ENCODE measurements at regions not wholly inside any gene's neighbourhood (a gene's known extent, or its start where the extent isn't known, plus 50 kb on each side); places are given as distances from the start of the nearest gene placed in this dataset.

DNA sequence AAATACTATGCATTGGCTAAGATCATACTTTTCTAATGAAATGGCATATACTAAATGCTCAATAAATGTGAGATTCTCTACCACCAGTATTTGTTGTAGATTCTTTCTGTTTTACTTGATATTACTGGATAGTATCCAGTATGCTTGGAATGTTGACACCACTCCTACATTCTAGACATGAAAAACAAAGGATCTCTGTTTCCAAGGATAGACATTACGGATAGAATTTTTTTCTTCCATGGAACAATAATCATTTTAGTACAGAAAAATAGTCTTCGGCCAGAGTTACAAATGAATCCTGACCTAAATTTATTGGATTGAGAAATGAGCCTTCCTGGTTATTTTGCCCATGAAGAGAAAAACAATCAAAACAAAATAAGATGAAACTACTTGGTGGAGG, 258.2 kb upstream of the NT5E start:
- H3K4me3 ChIP-seq (ENCODE audit: insufficient read depth, low read length, poor library complexity, severe bottlenecking): no peak overlapping the region
- no peaks in the 10 kb centered on the region for H3F3A ChIP-seq (ENCODE audit: insufficient read depth)
- H3K36me3 ChIP-seq (ENCODE audit: low read length): no peaks in the 10 kb centered on the region
- H3K9ac ChIP-seq (ENCODE audit: low read length): no peak overlapping the region
- no peaks in the 10 kb centered on the region for H3K27me3 ChIP-seq (ENCODE audit: low read length)
- H3K9me3 ChIP-seq (ENCODE audit: insufficient read depth, low read length): no peaks in the 10 kb centered on the region
- no peaks in the 10 kb centered on the region for H3K9me2 ChIP-seq (replicated peaks; ENCODE audit: insufficient read depth, low read length)
- H4K20me1 ChIP-seq (ENCODE audit: low read depth, low read length): no peaks in the 10 kb centered on the region
- no peak overlapping the region for H3K4me2 ChIP-seq (ENCODE audit: low read depth, low read length, poor library complexity, severe bottlenecking)
- TF ChIP-seq, protein P1, sequence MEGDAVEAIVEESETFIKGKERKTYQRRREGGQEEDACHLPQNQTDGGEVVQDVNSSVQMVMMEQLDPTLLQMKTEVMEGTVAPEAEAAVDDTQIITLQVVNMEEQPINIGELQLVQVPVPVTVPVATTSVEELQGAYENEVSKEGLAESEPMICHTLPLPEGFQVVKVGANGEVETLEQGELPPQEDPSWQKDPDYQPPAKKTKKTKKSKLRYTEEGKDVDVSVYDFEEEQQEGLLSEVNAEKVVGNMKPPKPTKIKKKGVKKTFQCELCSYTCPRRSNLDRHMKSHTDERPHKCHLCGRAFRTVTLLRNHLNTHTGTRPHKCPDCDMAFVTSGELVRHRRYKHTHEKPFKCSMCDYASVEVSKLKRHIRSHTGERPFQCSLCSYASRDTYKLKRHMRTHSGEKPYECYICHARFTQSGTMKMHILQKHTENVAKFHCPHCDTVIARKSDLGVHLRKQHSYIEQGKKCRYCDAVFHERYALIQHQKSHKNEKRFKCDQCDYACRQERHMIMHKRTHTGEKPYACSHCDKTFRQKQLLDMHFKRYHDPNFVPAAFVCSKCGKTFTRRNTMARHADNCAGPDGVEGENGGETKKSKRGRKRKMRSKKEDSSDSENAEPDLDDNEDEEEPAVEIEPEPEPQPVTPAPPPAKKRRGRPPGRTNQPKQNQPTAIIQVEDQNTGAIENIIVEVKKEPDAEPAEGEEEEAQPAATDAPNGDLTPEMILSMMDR (IDR thresholded peaks at IDR 0.05; ENCODE audit: insufficient read depth, low read length, poor library complexity, severe bottlenecking): no peak
- no peak for TF ChIP-seq EZH2phosphoT487 (conservative IDR thresholded peaks at IDR 0.05; ENCODE audit: low read length)
- no peaks in the 10 kb centered on the region for H3K79me2 ChIP-seq (ENCODE audit: insufficient read depth, low read length)
- no peak overlapping the region for H2AFZ ChIP-seq (ENCODE audit: low read depth, low read length, severe bottlenecking)
- no peak overlapping the region for H3K27ac ChIP-seq (ENCODE audit: low read depth, low read length)

DNA sequence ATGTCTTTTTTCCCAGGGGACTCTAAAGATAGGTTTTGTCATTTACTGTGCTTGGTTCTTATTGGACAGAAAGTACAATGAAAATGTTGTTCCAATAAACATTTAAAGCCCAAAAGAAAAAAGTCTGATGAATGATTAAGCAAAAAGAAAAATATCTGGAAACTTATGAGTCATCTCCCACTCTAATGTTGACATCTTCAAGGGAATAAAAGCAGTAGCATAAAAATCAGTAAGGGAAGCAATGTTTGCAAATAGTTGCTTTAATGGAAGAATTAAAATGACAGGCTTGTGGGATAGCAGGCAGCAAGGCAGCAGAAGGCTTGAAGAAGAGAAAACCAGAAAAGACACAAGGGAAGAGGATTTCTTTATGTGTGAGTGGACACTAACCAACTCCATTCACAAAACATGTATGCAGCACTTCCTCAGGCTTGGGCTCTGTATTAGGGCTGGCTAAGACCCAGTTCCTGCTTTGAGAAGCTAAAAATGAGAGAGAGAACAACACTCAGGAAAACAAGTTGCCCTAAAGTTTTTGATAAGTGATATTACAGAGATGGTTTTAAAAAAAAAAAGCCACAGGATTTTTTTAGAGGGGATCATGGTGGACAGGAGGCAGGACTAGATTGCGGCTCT, 263.2 kb upstream of the NT5E start:
- H3F3A ChIP-seq (ENCODE audit: insufficient read depth): no peaks in the 10 kb centered on the region
- H3K9ac ChIP-seq (ENCODE audit: low read length): no peak overlapping the region
- H3K9me3 ChIP-seq (ENCODE audit: insufficient read depth, low read length): no peaks in the 10 kb centered on the region
- H3K79me2 ChIP-seq (ENCODE audit: insufficient read depth, low read length): no peaks in the 10 kb centered on the region
- no peaks in the 10 kb centered on the region for H3K36me3 ChIP-seq (ENCODE audit: low read length)
- no peaks in the 10 kb centered on the region; the same call in 1 of the 2 replicates for H3K27me3 ChIP-seq (ENCODE audit: low read length)
- no peak overlapping the region for H3K4me2 ChIP-seq (ENCODE audit: low read depth, low read length, poor library complexity, severe bottlenecking)
- no peaks in the 10 kb centered on the region for H4K20me1 ChIP-seq (ENCODE audit: low read depth, low read length)
- no peak overlapping the region for H2AFZ ChIP-seq (ENCODE audit: low read depth, low read length, severe bottlenecking)
- no peak overlapping the region for H3K4me3 ChIP-seq (ENCODE audit: insufficient read depth, low read length, poor library complexity, severe bottlenecking)
- TF ChIP-seq, protein P1 (IDR thresholded peaks at IDR 0.05; ENCODE audit: insufficient read depth, low read length, poor library complexity, severe bottlenecking): no peak
- no peak for TF ChIP-seq EZH2phosphoT487 (conservative IDR thresholded peaks at IDR 0.05; ENCODE audit: low read length)
- no peaks in the 10 kb centered on the region for H3K9me2 ChIP-seq (replicated peaks; ENCODE audit: insufficient read depth, low read length)
- no peak overlapping the region for H3K27ac ChIP-seq (ENCODE audit: low read depth, low read length)

DNA sequence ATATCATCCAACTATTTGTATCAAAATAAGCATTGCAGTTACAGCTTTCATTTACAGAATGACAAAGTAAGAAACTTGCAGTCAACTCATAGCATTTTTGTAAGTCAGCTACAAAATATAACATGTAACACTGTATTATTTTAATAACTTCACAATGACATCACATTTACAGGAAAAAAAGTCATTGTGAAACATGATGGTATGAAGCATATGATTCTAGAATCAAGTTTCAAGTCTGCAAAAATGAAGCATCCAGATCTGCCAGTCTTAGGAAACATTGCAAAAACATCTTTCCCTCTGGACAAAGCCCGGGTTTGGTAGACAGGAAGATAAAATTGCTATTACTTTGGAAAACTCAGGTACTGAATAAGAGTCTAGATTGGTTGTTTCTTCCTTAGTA, 263.9 kb upstream of the NT5E start:
- Histone ChIP-seq H3K4me3 (ENCODE audit: insufficient read depth, low read length, poor library complexity, severe bottlenecking) (no peak overlapping the region), H3K27me3 (ENCODE audit: low read length) (no peaks in the 10 kb centered on the region; the same call in 1 of the 2 replicates), H3K36me3 (ENCODE audit: low read length) (no peaks in the 10 kb centered on the region), H4K20me1 (ENCODE audit: low read depth, low read length) (no peaks in the 10 kb centered on the region), H3K9me2 (replicated peaks; ENCODE audit: insufficient read depth, low read length) (no peaks in the 10 kb centered on the region), H3K4me2 (ENCODE audit: low read depth, low read length, poor library complexity, severe bottlenecking) (no peak overlapping the region), H3K9ac (ENCODE audit: low read length) (no peak overlapping the region), H3F3A (ENCODE audit: insufficient read depth) (no peaks in the 10 kb centered on the region), H2AFZ (ENCODE audit: low read depth, low read length, severe bottlenecking) (no peak overlapping the region), H3K79me2 (ENCODE audit: insufficient read depth, low read length) (no peaks in the 10 kb centered on the region), H3K27ac (ENCODE audit: low read depth, low read length) (no peak overlapping the region), H3K9me3 (ENCODE audit: insufficient read depth, low read length) (no peaks in the 10 kb centered on the region)
- TF ChIP-seq EZH2phosphoT487 (conservative IDR thresholded peaks at IDR 0.05; ENCODE audit: low read length): no peak
- TF ChIP-seq, protein P1 (IDR thresholded peaks at IDR 0.05; ENCODE audit: insufficient read depth, low read length, poor library complexity, severe bottlenecking): no peak
